Panc1 (cell line): ENCODE measurements at regions not wholly inside any gene's neighbourhood (a gene's known extent, or its start where the extent isn't known, plus 50 kb on each side); places are given as distances from the start of the nearest gene placed in this dataset.

Experiments
- ATAC-seq: fragments of 200-7000 bp; cut with Tn5 transposase; 2 replicates; pipeline ENCODE4 v1.9.1; 2020; ENCODE audit warnings: mild to moderate bottlenecking, moderate library complexity
- BruUV-seq: library from RNA; stranded (reverse); fragments of 400-500 nt; replicated peaks from 2 replicates; lab custom pipeline; 2021; lab: Mats Ljungman, UMichigan
- CTCF ChIA-PET: fragments of 300-600 bp; sonication (Branson Sonifier 250); formaldehyde crosslinking; loops from one replicate; lab custom pipeline; 2022; ENCODE audit warnings: antibody characterized with exemption; lab: Charles Lee
- POLR2A ChIA-PET: fragments of 300-600 bp; sonication (Branson Sonifier 250); formaldehyde crosslinking; loops from one replicate; lab custom pipeline; 2022; ENCODE audit warnings: antibody characterized with exemption; lab: Charles Lee
- DNase-seq: peaks from one replicate; pipeline ENCODE4 v3.0.0-alpha.2; 2010; ENCODE audit warnings: low read depth, low spot score
- H3K27ac ChIP-seq: 2 replicates; pipeline ENCODE4 v1.5.1; 2011; ENCODE audit warnings: mild to moderate bottlenecking, low read length, inconsistent platforms
- H3K27me3 ChIP-seq: fragments of 200-500 bp; sonication (Bioruptor generic); 2 replicates; pipeline ENCODE4 v1.6.0; 2014; ENCODE audit warnings: low read length, inconsistent platforms; ENCODE audit not compliant: control insufficient read depth, insufficient read depth
- H3K36me3 ChIP-seq: fragments of 200-500 bp; sonication (Bioruptor generic); 2 replicates; pipeline ENCODE4 v1.5.1; 2014; ENCODE audit warnings: inconsistent platforms, mild to moderate bottlenecking, low read length, moderate library complexity; ENCODE audit not compliant: control insufficient read depth, insufficient read depth
- H3K4me1 ChIP-seq: 2 replicates; pipeline ENCODE4 v1.5.1; 2011; ENCODE audit warnings: inconsistent platforms, mild to moderate bottlenecking, low read length, moderate library complexity; ENCODE audit not compliant: control insufficient read depth, insufficient read depth
- H3K4me3 ChIP-seq, 2 experiments: 2 replicates each; pipeline ENCODE4 v1.5.1; 2011 to 2012; ENCODE audit warnings: low read depth in 2 of 2, low read length in 2 of 2, mild to moderate bottlenecking in 2 of 2, inconsistent platforms in 1 of 2, moderate library complexity in 1 of 2
- H3K9me3 ChIP-seq: fragments of 200-500 bp; sonication (Bioruptor generic); 2 replicates; pipeline ENCODE4 v1.5.1; 2014; ENCODE audit warnings: low read depth, mild to moderate bottlenecking, inconsistent platforms, low read length, moderate library complexity; ENCODE audit not compliant: control insufficient read depth, insufficient read depth
- CTCF ChIP-seq: fragments of 450-650 bp; IDR thresholded peaks from 2 replicates; pipeline ENCODE4 v1.5.1; 2017; ENCODE audit warnings: mild to moderate bottlenecking
- POLR2AphosphoS5 ChIP-seq: IDR thresholded peaks from 2 replicates; pipeline ENCODE4 v1.6.1; 2012; ENCODE audit warnings: mild to moderate bottlenecking, low read depth, low read length, moderate library complexity
- REST ChIP-seq, 2 experiments: IDR thresholded peaks; 2 replicates each; pipeline ENCODE4 v1.6.1; 2011 to 2012; ENCODE audit warnings: low read depth in 2 of 2, control low read depth in 1 of 2, low read length in 1 of 2, mild to moderate bottlenecking in 1 of 2, moderate library complexity in 1 of 2; ENCODE audit not compliant: insufficient read depth in 1 of 2
- SIN3A ChIP-seq: IDR thresholded peaks from 2 replicates; pipeline ENCODE4 v1.6.1; 2012; ENCODE audit warnings: low read depth, mild to moderate bottlenecking, low read length, moderate library complexity, borderline replicate concordance; ENCODE audit not compliant: insufficient read depth
- TCF7L2 ChIP-seq: IDR thresholded peaks from 2 replicates; pipeline ENCODE4 v1.6.1; 2011; ENCODE audit warnings: mild to moderate bottlenecking, low read depth, low read length, inconsistent platforms
- in situ Hi-C: cut with HindIII; loops from 2 replicates; pipeline ENCODE4 v1.10.0; 2016; ENCODE audit warnings: low sequenced_read_pairs, low pct_unique_long_range_greater_than_20kb
- intact Hi-C: fragments of 100-400 bp; cut with micrococcal nuclease; formaldehyde crosslinking; loops from one replicate; pipeline ENCODE4 v1.10.0; 2022; ENCODE audit not compliant: unreplicated experiment

GRCh38 chr18:1708006-1708405 lies 803.3 kb downstream of the ADCYAP1 start:
- ChIA-PET CTCF (no interaction called here), POLR2A (no interaction called here)
- no peaks in the 10 kb centered on the region for H3K27me3 ChIP-seq
- H3K36me3 ChIP-seq: no peaks in the 10 kb centered on the region
- no peaks in the 10 kb centered on the region for H3K9me3 ChIP-seq
- in situ Hi-C loops (no loop called here), intact Hi-C loops (no loop called here)
- BruUV-seq: no TSS peak
- ATAC-seq (no peak), DNase-seq (no peak)
- TF ChIP-seq CTCF (no peak), POLR2AphosphoS5 (no peak), SIN3A (no peak), REST (IDR thresholded peaks at IDR 0.05; ENCODE audit: insufficient read depth in 1 of 2, low read depth in 2 of 2, low read length in 1 of 2) (no peak), TCF7L2 (no peak)
- no peak overlapping the region for H3K27ac ChIP-seq
- H3K4me3 ChIP-seq: no peak overlapping the region
- no peaks in the 10 kb centered on the region for H3K4me1 ChIP-seq

GRCh38 chr18:1710114-1710513 lies 805.4 kb downstream of the ADCYAP1 start:
- no peak for TF ChIP-seq TCF7L2
- TF ChIP-seq POLR2AphosphoS5: no peak
- TF ChIP-seq REST (IDR thresholded peaks at IDR 0.05; ENCODE audit: insufficient read depth in 1 of 2, low read depth in 2 of 2, low read length in 1 of 2): no peak
- no peak for TF ChIP-seq SIN3A
- TF ChIP-seq CTCF: no peak
- Histone ChIP-seq H3K9me3 (no peaks in the 10 kb centered on the region), H3K4me1 (no peaks in the 10 kb centered on the region), H3K36me3 (no peaks in the 10 kb centered on the region), H3K4me3 (no peak overlapping the region), H3K27ac (no peak overlapping the region), H3K27me3 (no peaks in the 10 kb centered on the region)
- intact Hi-C loops (no loop called here), in situ Hi-C loops (no loop called here)
- ChIA-PET CTCF (no interaction called here), POLR2A (no interaction called here)
- DNase-seq (no peak), ATAC-seq (no peak)
- no TSS peak for BruUV-seq
